ENCODE measurements at regions not wholly inside any gene's neighbourhood (a gene's known extent, or its start where the extent isn't known, plus 50 kb on each side); places are given as distances from the start of the nearest gene placed in this dataset.

DNA sequence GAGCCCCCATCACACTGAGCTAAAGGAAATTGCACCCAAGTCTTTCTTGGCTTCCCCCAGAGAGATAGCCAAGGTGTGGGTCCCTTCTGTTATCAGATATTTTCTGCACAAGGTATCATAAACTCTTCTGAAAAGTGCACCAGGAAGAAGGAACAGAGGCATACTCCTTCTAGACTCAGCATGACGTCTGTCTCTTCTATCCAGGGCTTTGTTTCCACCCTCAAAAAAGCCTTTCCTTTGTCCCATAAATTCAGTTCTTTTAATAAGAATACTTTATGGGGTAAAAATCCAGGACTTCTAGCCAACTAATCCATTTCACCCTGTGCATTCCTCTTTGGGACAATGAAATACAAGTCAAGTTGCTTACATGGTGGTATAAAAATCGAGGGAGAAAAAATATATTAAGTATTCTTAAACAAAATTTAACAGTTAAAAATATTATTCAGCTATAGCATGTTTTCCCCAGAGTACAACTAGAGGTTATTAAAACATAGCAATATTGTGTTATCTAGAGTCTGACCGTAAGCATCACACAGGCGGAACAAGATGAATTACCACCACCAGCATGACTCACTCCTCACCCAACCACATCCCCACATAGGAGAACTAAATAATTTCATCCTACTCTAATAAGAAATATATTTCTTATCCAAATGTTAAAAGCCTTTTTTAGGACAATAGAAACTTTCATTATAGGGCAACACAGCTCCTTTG is 79.9 kb upstream of the GPC6 start:
- DNase-seq, result no peak

DNA sequence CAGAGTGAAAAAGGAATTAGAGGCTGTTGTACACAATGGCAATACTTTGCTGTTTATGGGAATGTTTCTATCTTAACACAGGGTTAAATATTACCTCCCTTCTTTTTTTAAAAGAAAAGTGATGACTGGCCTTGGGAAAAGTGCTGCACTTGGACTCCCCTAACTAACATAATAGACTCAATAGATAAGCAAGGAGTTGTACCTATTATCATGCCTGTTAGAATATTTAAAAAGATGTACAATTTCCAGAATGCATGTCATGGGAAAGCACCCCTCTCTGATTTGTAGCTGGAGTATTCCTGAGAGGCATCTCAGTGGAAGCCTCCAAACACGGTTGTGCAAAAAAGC is 79.3 kb upstream of the GPC6 start:
- no peak for DNase-seq

GRCh38 chr13:93147946-93148345 is 78.7 kb upstream of the GPC6 start:
- no peak for DNase-seq

DNA sequence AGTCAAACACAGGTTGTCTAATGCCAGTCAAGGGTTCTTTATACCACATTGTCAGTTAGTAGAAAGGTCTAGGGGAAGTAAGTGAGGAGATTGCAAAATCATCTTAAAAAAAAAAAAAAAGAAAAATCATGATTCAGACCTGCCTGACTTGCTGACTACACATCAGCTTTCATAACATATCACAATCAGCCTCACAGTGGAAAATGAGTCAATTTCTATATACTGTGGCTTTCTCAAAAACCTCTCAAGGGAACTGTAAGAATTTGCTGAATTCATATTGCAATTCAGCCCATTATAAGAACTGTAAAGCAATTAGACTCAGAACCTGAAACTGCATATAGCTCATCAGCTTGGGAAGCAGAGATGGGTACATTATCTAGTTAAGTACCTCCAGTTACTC is 75.3 kb upstream of the GPC6 start:
- no peak for DNase-seq

GRCh38 chr13:93158565-93158964 is 68.0 kb upstream of the GPC6 start:
- DNase-seq, result no peak

GRCh38 chr13:93169980-93170379 is 56.6 kb upstream of the GPC6 start:
- DNase-seq, result no peak

DNA sequence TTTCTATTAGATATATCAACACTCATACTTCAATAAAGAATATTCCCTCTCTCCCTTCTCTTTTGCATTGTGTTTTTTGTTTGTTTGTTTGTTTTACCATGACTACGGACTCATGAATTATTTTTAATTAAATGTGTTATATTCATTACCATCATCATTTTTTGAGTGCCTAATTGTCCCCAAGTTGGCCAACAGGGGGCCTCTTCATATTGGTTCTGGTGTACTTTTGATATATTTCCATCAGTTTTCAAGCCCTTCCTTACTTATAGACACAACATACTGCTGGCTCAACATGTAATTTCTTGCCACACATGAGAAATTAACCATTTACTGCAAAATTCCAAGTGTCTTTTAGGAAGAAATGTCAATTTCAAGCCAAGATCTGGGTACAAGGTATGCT is 54.5 kb upstream of the GPC6 start:
- DNase-seq, result no peak

DNA sequence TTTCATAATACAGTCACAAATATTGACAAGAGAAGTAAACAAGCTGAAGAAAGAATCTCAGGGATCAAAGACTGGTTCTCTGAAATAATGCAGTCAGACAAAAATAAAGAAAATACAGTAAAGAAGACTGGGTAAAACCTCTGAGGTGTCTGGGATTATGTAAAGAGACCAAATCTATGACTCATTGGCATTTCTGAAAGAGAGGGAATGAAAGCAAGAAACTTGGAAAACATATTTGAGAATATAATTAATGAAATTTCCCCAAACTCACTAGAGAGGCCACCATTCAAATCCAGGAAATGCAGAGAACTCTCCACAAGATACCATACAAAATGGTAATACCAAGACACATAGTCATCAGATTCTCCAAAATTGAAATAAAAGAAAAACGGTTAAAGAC is 53.0 kb upstream of the GPC6 start:
- DNase-seq, result no peak

GRCh38 chr13:93174260-93174659 is 52.3 kb upstream of the GPC6 start:
- no peak for DNase-seq
